GM23248 (cell line): ENCODE measurements at regions not wholly inside any gene's neighbourhood (a gene's known extent, or its start where the extent isn't known, plus 50 kb on each side); places are given as distances from the start of the nearest gene placed in this dataset.

Experiments used
- DNase-seq: peaks from one replicate; pipeline ENCODE4 v3.0.0-alpha.2; 2015
- H2AFZ ChIP-seq: fragments of 200-600 bp; sonication (generic); 2 replicates; pipeline ENCODE4 v1.6.1; 2016; ENCODE audit warnings: antibody characterized with exemption
- H3F3A ChIP-seq: fragments of 200-600 bp; sonication (generic); 2 replicates; pipeline ENCODE4 v1.6.1; 2016; ENCODE audit warnings: mild to moderate bottlenecking, antibody characterized with exemption, mixed run types; ENCODE audit not compliant: insufficient read depth
- H3K27ac ChIP-seq: fragments of 200-600 bp; sonication (generic); 2 replicates; pipeline ENCODE4 v1.5.1; 2016; ENCODE audit warnings: mild to moderate bottlenecking
- H3K27me3 ChIP-seq: fragments of 200-600 bp; sonication (generic); replicated peaks from 2 replicates; pipeline ENCODE4 v1.6.1; 2016; ENCODE audit warnings: mild to moderate bottlenecking; ENCODE audit not compliant: insufficient read depth
- H3K36me3 ChIP-seq: fragments of 200-600 bp; sonication (generic); 2 replicates; pipeline ENCODE4 v1.6.1; 2016; ENCODE audit warnings: low read depth, mild to moderate bottlenecking
- H3K4me1 ChIP-seq: fragments of 200-600 bp; sonication (generic); 2 replicates; pipeline ENCODE4 v1.6.1; 2016; ENCODE audit warnings: mild to moderate bottlenecking; ENCODE audit not compliant: insufficient read depth
- H3K4me2 ChIP-seq: fragments of 200-600 bp; sonication (generic); one replicate; pipeline ENCODE4 v1.6.1; 2016; ENCODE audit warnings: mild to moderate bottlenecking; ENCODE audit not compliant: unreplicated experiment
- H3K4me3 ChIP-seq: fragments of 200-600 bp; sonication (generic); 2 replicates; pipeline ENCODE4 v1.5.1; 2016; ENCODE audit warnings: mild to moderate bottlenecking
- H3K79me2 ChIP-seq: fragments of 200-600 bp; sonication (generic); 2 replicates; pipeline ENCODE4 v1.6.1; 2016; ENCODE audit warnings: mild to moderate bottlenecking; ENCODE audit not compliant: insufficient read depth
- H3K9ac ChIP-seq: fragments of 200-600 bp; sonication (generic); 2 replicates; pipeline ENCODE4 v1.6.1; 2016; ENCODE audit warnings: mild to moderate bottlenecking
- H3K9me2 ChIP-seq: fragments of 200-600 bp; sonication (generic); 2 replicates; pipeline ENCODE4 v1.6.1; 2016; ENCODE audit warnings: mixed run types, mild to moderate bottlenecking, moderate library complexity; ENCODE audit not compliant: insufficient read depth
- H3K9me3 ChIP-seq: fragments of 200-600 bp; sonication (generic); one replicate; pipeline ENCODE4 v1.6.1; 2017; ENCODE audit warnings: low read depth
- H4K20me1 ChIP-seq: fragments of 200-600 bp; sonication (generic); 2 replicates; pipeline ENCODE4 v1.6.0; 2016; ENCODE audit not compliant: insufficient read depth
- EZH2 ChIP-seq: fragments of 200-600 bp; sonication (generic); IDR thresholded peaks from 2 replicates; pipeline ENCODE4 v1.6.1; 2018; ENCODE audit warnings: antibody characterized with exemption, mild to moderate bottlenecking; ENCODE audit not compliant: insufficient read depth, poor library complexity, severe bottlenecking
- EZH2phosphoT487 ChIP-seq: fragments of 200-600 bp; sonication (generic); IDR thresholded peaks from 2 replicates; pipeline ENCODE4 v1.6.1; 2018; ENCODE audit warnings: antibody characterized with exemption, moderate library complexity, mild to moderate bottlenecking, low read depth; ENCODE audit not compliant: insufficient read depth
- WGBS, 2 experiments: methylation state at CpG; one replicate each; pipeline ENCODE4 v1.1.6; 2015 to 2017; ENCODE audit warnings: low lambda C conversion rate in 2 of 2, low coverage in 1 of 2; ENCODE audit errors: missing lambda C conversion rate in 2 of 2; 5-methylcytosine and 5-hydroxymethylcytosine counted together
- in situ Hi-C: fragments of 300-500 bp; cut with MboI; formaldehyde crosslinking; loops from 2 replicates; pipeline ENCODE4 v1.15.0; 2020

DNA sequence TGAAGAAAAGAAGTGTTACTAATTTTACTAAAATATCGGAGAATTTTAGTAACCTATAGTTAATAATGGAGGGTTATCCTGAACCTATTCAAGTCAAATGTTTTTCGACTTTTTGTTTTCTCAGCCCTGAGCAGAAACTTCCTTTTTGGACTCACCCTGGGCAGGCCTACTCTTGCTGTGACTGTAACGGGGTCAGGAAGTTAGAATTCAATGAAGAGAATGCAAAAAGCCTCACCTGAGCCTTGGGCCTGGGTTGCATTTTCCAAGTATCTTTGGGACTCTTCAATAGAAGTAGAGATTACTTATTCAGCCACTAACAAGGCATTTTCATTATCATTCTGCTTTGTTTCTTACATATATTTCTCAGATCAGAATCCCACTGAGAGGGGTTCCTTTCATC is 405.3 kb downstream of the TLR4 start:
- Histone ChIP-seq H4K20me1 (no peaks in the 10 kb centered on the region), H2AFZ (no peak overlapping the region), H3K4me1 (no peaks in the 10 kb centered on the region), H3K4me3 (no peak overlapping the region), H3K27ac (no peak overlapping the region), H3K9me2 (0 out of 2 replicates have a peak, but pooled peaks cover 2% of the 10 kb centered on the region), H3K9me3 (peaks cover 3% of the 10 kb centered on the region), H3K79me2 (no peaks in the 10 kb centered on the region), H3K36me3 (no peaks in the 10 kb centered on the region), H3K4me2 (no peak overlapping the region), H3F3A (no peaks in the 10 kb centered on the region), H3K9ac (no peak overlapping the region), H3K27me3 (no peaks in the 10 kb centered on the region)
- DNase-seq = no peak
- TF ChIP-seq EZH2 = no peak
- TF ChIP-seq EZH2phosphoT487 = no peak
- WGBS, 2 experiments = 19 to 23% methylated on average over 3 of the region's 3 CpGs
- in situ Hi-C loops = no loop called here

- 10 to 17% methylated on average over 2 of the region's 2 CpGs for WGBS, 2 experiments
- Histone ChIP-seq H3K9ac (no peak overlapping the region), H3K9me3 (no peaks in the 10 kb centered on the region), H3K79me2 (no peaks in the 10 kb centered on the region), H3F3A (no peaks in the 10 kb centered on the region), H2AFZ (no peak overlapping the region), H3K36me3 (no peaks in the 10 kb centered on the region), H3K4me1 (no peaks in the 10 kb centered on the region), H4K20me1 (no peaks in the 10 kb centered on the region), H3K27ac (no peak overlapping the region), H3K9me2 (no peaks in the 10 kb centered on the region), H3K27me3 (no peaks in the 10 kb centered on the region), H3K4me3 (no peak overlapping the region), H3K4me2 (no peak overlapping the region)
- in situ Hi-C loops = no loop called here
- no peak for DNase-seq
- TF ChIP-seq EZH2 = no peak
- no peak for TF ChIP-seq EZH2phosphoT487
Measured at GRCh38 chr9:118121361-118121760, 417.2 kb downstream of the TLR4 start.

DNA sequence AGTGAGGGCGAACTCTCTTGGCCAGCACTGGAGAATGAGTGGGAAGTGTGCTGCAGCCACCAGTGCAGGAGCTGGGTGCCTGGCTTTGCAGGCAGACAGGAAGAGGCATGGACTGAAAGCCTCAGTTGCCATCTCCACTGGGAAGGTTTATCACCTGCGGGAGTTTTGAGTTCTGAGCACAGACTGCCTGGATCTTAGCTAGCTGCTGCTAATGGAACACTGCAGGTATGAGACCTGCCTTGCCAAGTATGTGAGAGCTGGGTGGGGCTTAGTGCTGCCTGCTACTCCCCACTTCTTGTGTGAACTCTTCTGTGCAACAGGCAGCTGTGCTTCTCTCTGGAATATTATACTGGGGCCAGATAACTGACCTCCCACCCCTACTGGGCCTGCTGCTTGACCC is 424.1 kb downstream of the TLR4 start:
- Histone ChIP-seq H3K4me1 (no peaks in the 10 kb centered on the region), H3K79me2 (no peaks in the 10 kb centered on the region), H4K20me1 (no peaks in the 10 kb centered on the region), H3K9me2 (no peaks in the 10 kb centered on the region), H3K36me3 (no peaks in the 10 kb centered on the region), H2AFZ (no peak overlapping the region), H3K9me3 (no peaks in the 10 kb centered on the region), H3K9ac (no peak overlapping the region), H3K27me3 (no peaks in the 10 kb centered on the region), H3F3A (no peaks in the 10 kb centered on the region), H3K4me2 (no peak overlapping the region), H3K4me3 (no peak overlapping the region), H3K27ac (no peak overlapping the region)
- WGBS, 2 experiments = 5 to 33% methylated on average over 2 of the region's 2 CpGs
- DNase-seq = no peak
- TF ChIP-seq EZH2phosphoT487 (no peak), EZH2 (no peak)
- in situ Hi-C loops = no loop called here

GRCh38 chr9:118129541-118129940 is 425.3 kb downstream of the TLR4 start:
- Histone ChIP-seq H3K4me3 (no peak overlapping the region), H3K79me2 (no peaks in the 10 kb centered on the region), H3K9ac (no peak overlapping the region), H3K27me3 (no peaks in the 10 kb centered on the region), H3K9me3 (no peaks in the 10 kb centered on the region), H3F3A (no peaks in the 10 kb centered on the region), H3K9me2 (no peaks in the 10 kb centered on the region), H2AFZ (no peak overlapping the region), H4K20me1 (no peaks in the 10 kb centered on the region), H3K4me1 (no peaks in the 10 kb centered on the region), H3K27ac (no peak overlapping the region), H3K4me2 (no peak overlapping the region), H3K36me3 (no peaks in the 10 kb centered on the region)
- in situ Hi-C loops = no loop called here
- no peak for TF ChIP-seq EZH2
- TF ChIP-seq EZH2phosphoT487 = no peak
- 31 to 32% methylated on average over 3 of the region's 3 CpGs for WGBS, 2 experiments
- DNase-seq = no peak

GRCh38 chr9:118148990-118149389 is 444.8 kb downstream of the TLR4 start:
- H3K27me3 ChIP-seq = no peaks in the 10 kb centered on the region
- H3K4me2 ChIP-seq = no peak overlapping the region
- H3K9ac ChIP-seq = no peak overlapping the region
- H3K79me2 ChIP-seq = no peaks in the 10 kb centered on the region
- H3F3A ChIP-seq = no peaks in the 10 kb centered on the region
- TF ChIP-seq EZH2phosphoT487 (no peak), EZH2 (no peak)
- no peaks in the 10 kb centered on the region for H3K36me3 ChIP-seq
- no peak overlapping the region for H3K27ac ChIP-seq
- H4K20me1 ChIP-seq = no peaks in the 10 kb centered on the region
- H3K9me3 ChIP-seq = no peaks in the 10 kb centered on the region
- no peak for DNase-seq
- H3K4me1 ChIP-seq = no peaks in the 10 kb centered on the region
- no peaks in the 10 kb centered on the region for H3K9me2 ChIP-seq
- H2AFZ ChIP-seq = no peak overlapping the region
- in situ Hi-C loops = no loop called here
- no peak overlapping the region for H3K4me3 ChIP-seq
- WGBS, 2 experiments = 32 to 36% methylated on average over 1 of the region's 1 CpG
